ENCODE measurements at regions not wholly inside any gene's neighbourhood (a gene's known extent, or its start where the extent isn't known, plus 50 kb on each side); places are given as distances from the start of the nearest gene placed in this dataset.

- H3K27ac Mint-ChIP-seq, result no peak overlapping the region
- H3K36me3 Mint-ChIP-seq, result no peaks in the 10 kb centered on the region
- peaks cover 23% of the 10 kb centered on the region for H3K27me3 Mint-ChIP-seq
- no peaks in the 10 kb centered on the region for H3K9me3 Mint-ChIP-seq
- H3K4me3 Mint-ChIP-seq, result no peak overlapping the region
- no peaks in the 10 kb centered on the region for H3K4me1 Mint-ChIP-seq
- DNase-seq, result no peak
These were observed 60.3 kb downstream of the DACT1 start for GRCh38 chr14:58697930-58698642.

- Mint-ChIP-seq H3K36me3 (no peaks in the 10 kb centered on the region), H3K27ac (no peak overlapping the region), H3K4me3 (no peak overlapping the region), H3K9me3 (no peaks in the 10 kb centered on the region), H3K4me1 (no peaks in the 10 kb centered on the region), H3K27me3 (peaks cover 18% of the 10 kb centered on the region)
- DNase-seq, result no peak
These were observed 62.0 kb downstream of the DACT1 start for GRCh38 chr14:58699681-58700205.

GRCh38 chr14:58701156-58701555, 63.4 kb downstream of the DACT1 start:
- H3K36me3 Mint-ChIP-seq, result no peaks in the 10 kb centered on the region
- H3K4me1 Mint-ChIP-seq, result no peaks in the 10 kb centered on the region
- peaks cover 26% of the 10 kb centered on the region for H3K27me3 Mint-ChIP-seq
- no peaks in the 10 kb centered on the region for H3K9me3 Mint-ChIP-seq
- H3K4me3 Mint-ChIP-seq, result no peak overlapping the region
- DNase-seq, result no peak
- H3K27ac Mint-ChIP-seq, result no peak overlapping the region

GRCh38 chr14:58701604-58702003, 63.8 kb downstream of the DACT1 start:
- Mint-ChIP-seq H3K27me3 (peaks cover 26% of the 10 kb centered on the region), H3K4me1 (no peaks in the 10 kb centered on the region), H3K27ac (no peak overlapping the region), H3K4me3 (no peak overlapping the region), H3K9me3 (no peaks in the 10 kb centered on the region), H3K36me3 (no peaks in the 10 kb centered on the region)
- DNase-seq, result no peak

- H3K36me3 Mint-ChIP-seq, result no peaks in the 10 kb centered on the region
- peaks cover 26% of the 10 kb centered on the region for H3K27me3 Mint-ChIP-seq
- no peaks in the 10 kb centered on the region for H3K4me1 Mint-ChIP-seq
- H3K9me3 Mint-ChIP-seq, result no peaks in the 10 kb centered on the region
- H3K27ac Mint-ChIP-seq, result no peak overlapping the region
- no peak overlapping the region for H3K4me3 Mint-ChIP-seq
- DNase-seq, result no peak
These were observed 64.8 kb downstream of the DACT1 start for GRCh38 chr14:58702441-58703160.

- no peak for DNase-seq
- Mint-ChIP-seq H3K9me3 (no peaks in the 10 kb centered on the region), H3K36me3 (no peaks in the 10 kb centered on the region), H3K27me3 (peaks cover 26% of the 10 kb centered on the region), H3K4me3 (no peak overlapping the region), H3K27ac (no peak overlapping the region), H3K4me1 (no peaks in the 10 kb centered on the region)
These were observed 65.4 kb downstream of the DACT1 start for GRCh38 chr14:58703161-58703506.

GRCh38 chr14:58705066-58705465, 67.3 kb downstream of the DACT1 start:
- peaks cover 29% of the 10 kb centered on the region for H3K27me3 Mint-ChIP-seq
- H3K4me1 Mint-ChIP-seq, result no peaks in the 10 kb centered on the region
- H3K36me3 Mint-ChIP-seq, result no peaks in the 10 kb centered on the region
- no peak for DNase-seq
- H3K9me3 Mint-ChIP-seq, result no peaks in the 10 kb centered on the region
- no peak overlapping the region for H3K4me3 Mint-ChIP-seq
- H3K27ac Mint-ChIP-seq, result no peak overlapping the region

GRCh38 chr14:58707949-58708348, 70.2 kb downstream of the DACT1 start:
- no peaks in the 10 kb centered on the region for H3K9me3 Mint-ChIP-seq
- no peak overlapping the region for H3K27ac Mint-ChIP-seq
- no peaks in the 10 kb centered on the region for H3K36me3 Mint-ChIP-seq
- H3K4me1 Mint-ChIP-seq, result no peaks in the 10 kb centered on the region
- H3K27me3 Mint-ChIP-seq, result peaks cover 18% of the 10 kb centered on the region
- DNase-seq, result no peak
- no peak overlapping the region for H3K4me3 Mint-ChIP-seq

- H3K4me1 Mint-ChIP-seq, result no peaks in the 10 kb centered on the region
- H3K27me3 Mint-ChIP-seq, result peaks cover 16% of the 10 kb centered on the region
- H3K36me3 Mint-ChIP-seq, result no peaks in the 10 kb centered on the region
- no peak overlapping the region for H3K27ac Mint-ChIP-seq
- H3K4me3 Mint-ChIP-seq, result no peak overlapping the region
- DNase-seq, result no peak
- no peaks in the 10 kb centered on the region for H3K9me3 Mint-ChIP-seq
These were observed 72.2 kb downstream of the DACT1 start for GRCh38 chr14:58709949-58710348.

GRCh38 chr14:58711382-58711781, 73.6 kb downstream of the DACT1 start:
- Mint-ChIP-seq H3K9me3 (no peaks in the 10 kb centered on the region), H3K27ac (no peak overlapping the region), H3K36me3 (no peaks in the 10 kb centered on the region), H3K4me3 (no peak overlapping the region), H3K4me1 (peaks cover under 1% of the 10 kb centered on the region), H3K27me3 (peaks cover 11% of the 10 kb centered on the region)
- no peak for DNase-seq

GRCh38 chr14:58712357-58712756, 74.6 kb downstream of the DACT1 start:
- Mint-ChIP-seq H3K27ac (no peak overlapping the region), H3K4me3 (no peak overlapping the region), H3K36me3 (no peaks in the 10 kb centered on the region), H3K4me1 (peaks cover 2% of the 10 kb centered on the region), H3K27me3 (peaks cover 14% of the 10 kb centered on the region), H3K9me3 (no peaks in the 10 kb centered on the region)
- DNase-seq, result no peak

GRCh38 chr14:58713677-58714076, 75.9 kb downstream of the DACT1 start:
- Mint-ChIP-seq H3K27me3 (peaks cover 9% of the 10 kb centered on the region), H3K4me1 (peaks cover 2% of the 10 kb centered on the region), H3K9me3 (no peaks in the 10 kb centered on the region), H3K27ac (no peak overlapping the region), H3K4me3 (no peak overlapping the region), H3K36me3 (no peaks in the 10 kb centered on the region)
- no peak for DNase-seq

- Mint-ChIP-seq H3K4me1 (peaks cover 2% of the 10 kb centered on the region), H3K4me3 (no peak overlapping the region), H3K9me3 (no peaks in the 10 kb centered on the region), H3K36me3 (no peaks in the 10 kb centered on the region), H3K27ac (no peak overlapping the region), H3K27me3 (peaks cover 8% of the 10 kb centered on the region)
- no peak for DNase-seq
These were observed 78.9 kb downstream of the DACT1 start for GRCh38 chr14:58716706-58717105.

GRCh38 chr14:58717211-58717610, 79.4 kb downstream of the DACT1 start:
- no peak for DNase-seq
- Mint-ChIP-seq H3K27me3 (peaks cover 11% of the 10 kb centered on the region), H3K27ac (no peak overlapping the region), H3K4me3 (no peak overlapping the region), H3K4me1 (peaks cover 2% of the 10 kb centered on the region), H3K9me3 (no peaks in the 10 kb centered on the region), H3K36me3 (no peaks in the 10 kb centered on the region)

GRCh38 chr14:58717813-58718212, 80.1 kb downstream of the DACT1 start:
- Mint-ChIP-seq H3K27me3 (peaks cover 11% of the 10 kb centered on the region), H3K36me3 (no peaks in the 10 kb centered on the region), H3K27ac (no peak overlapping the region), H3K4me1 (peaks cover 2% of the 10 kb centered on the region), H3K4me3 (no peak overlapping the region), H3K9me3 (no peaks in the 10 kb centered on the region)
- no peak for DNase-seq
